ENCODE measurements at regions not wholly inside any gene's neighbourhood (a gene's known extent, or its start where the extent isn't known, plus 50 kb on each side); places are given as distances from the start of the nearest gene placed in this dataset.

DNA sequence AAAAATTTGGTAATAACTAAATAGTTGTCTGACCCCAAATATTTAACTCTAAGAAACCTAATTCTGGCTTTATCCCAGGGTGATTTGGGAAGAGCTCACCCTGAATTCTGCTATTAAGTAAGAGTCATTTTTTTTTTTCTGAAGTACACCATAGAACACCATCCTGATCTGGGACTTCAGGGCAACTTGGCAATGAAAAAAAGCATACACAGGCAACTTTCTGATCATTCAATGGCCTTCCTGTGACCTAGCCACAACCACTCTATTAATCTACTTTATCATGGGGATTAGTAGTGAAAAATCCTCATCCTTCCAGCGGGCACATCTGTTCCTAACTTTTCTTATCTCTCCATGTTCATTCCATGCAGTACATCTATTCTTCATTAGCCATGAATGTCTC, 333.2 kb upstream of the MAD2L1 start:
- Histone ChIP-seq H3K4me1 (ENCODE audit: insufficient read depth, low read length, poor library complexity, severe bottlenecking) (no peaks in the 10 kb centered on the region), H3K27me3 (replicated peaks; ENCODE audit: insufficient read depth, low read depth, low read length, poor library complexity) (no peaks in the 10 kb centered on the region), H3K4me3 (ENCODE audit: low read depth, low read length, poor library complexity, severe bottlenecking) (no peak overlapping the region), H3K9me3 (ENCODE audit: low read depth, low read length, poor library complexity, severe bottlenecking) (no peaks in the 10 kb centered on the region), H3K27ac (ENCODE audit: low read depth, low read length, poor library complexity, severe bottlenecking) (no peak overlapping the region), H3K36me3 (ENCODE audit: insufficient read depth, low read length, poor library complexity, severe bottlenecking) (no peaks in the 10 kb centered on the region)
- no TSS peak for BruUV-seq (replicated peaks)
- intact Hi-C loops (cut with micrococcal nuclease; ENCODE audit: unreplicated experiment) = no loop called here
- TF ChIP-seq, protein P1, sequence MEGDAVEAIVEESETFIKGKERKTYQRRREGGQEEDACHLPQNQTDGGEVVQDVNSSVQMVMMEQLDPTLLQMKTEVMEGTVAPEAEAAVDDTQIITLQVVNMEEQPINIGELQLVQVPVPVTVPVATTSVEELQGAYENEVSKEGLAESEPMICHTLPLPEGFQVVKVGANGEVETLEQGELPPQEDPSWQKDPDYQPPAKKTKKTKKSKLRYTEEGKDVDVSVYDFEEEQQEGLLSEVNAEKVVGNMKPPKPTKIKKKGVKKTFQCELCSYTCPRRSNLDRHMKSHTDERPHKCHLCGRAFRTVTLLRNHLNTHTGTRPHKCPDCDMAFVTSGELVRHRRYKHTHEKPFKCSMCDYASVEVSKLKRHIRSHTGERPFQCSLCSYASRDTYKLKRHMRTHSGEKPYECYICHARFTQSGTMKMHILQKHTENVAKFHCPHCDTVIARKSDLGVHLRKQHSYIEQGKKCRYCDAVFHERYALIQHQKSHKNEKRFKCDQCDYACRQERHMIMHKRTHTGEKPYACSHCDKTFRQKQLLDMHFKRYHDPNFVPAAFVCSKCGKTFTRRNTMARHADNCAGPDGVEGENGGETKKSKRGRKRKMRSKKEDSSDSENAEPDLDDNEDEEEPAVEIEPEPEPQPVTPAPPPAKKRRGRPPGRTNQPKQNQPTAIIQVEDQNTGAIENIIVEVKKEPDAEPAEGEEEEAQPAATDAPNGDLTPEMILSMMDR (conservative IDR thresholded peaks at IDR 0.05; ENCODE audit: low read depth, low read length) = no peak
- no peak for TF ChIP-seq EZH2 (IDR thresholded peaks at IDR 0.05; ENCODE audit: borderline replicate concordance, low read depth, low read length, poor library complexity, severe bottlenecking)
- CTCF ChIA-PET = interaction anchor here (0.7 kb wide), 1 partner anchor 705 kb away, joined by 4 read pairs; no protein-coding TSS in a partner anchor
- DNase-seq (ENCODE audit: low spot score) = no peak
- POLR2A ChIA-PET (ENCODE audit: low non-redundant PET) = no interaction called here

DNA sequence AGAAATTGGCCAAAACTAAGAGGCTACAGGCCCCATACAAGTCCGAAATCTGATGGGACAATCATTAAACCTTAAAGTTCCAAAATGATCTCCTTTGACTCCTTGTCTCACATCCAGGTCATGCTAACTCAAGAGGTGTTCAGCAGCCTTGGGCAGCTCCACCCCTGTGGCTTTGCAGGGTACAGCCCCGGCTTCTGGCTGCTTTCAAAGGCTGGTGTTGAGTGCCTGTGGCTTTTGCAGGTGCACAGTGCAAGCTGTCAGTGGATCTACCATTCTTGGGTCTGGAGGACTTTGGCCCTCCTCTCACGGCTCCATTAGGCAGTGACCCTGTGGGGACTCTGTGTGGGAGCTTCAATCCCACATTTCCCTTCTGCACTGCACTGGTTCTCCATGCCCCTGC, 329.1 kb upstream of the MAD2L1 start:
- DNase-seq (ENCODE audit: low spot score) = no peak
- no peaks in the 10 kb centered on the region for H3K4me1 ChIP-seq (ENCODE audit: insufficient read depth, low read length, poor library complexity, severe bottlenecking)
- H3K9me3 ChIP-seq (ENCODE audit: low read depth, low read length, poor library complexity, severe bottlenecking) = no peaks in the 10 kb centered on the region
- H3K4me3 ChIP-seq (ENCODE audit: low read depth, low read length, poor library complexity, severe bottlenecking) = no peak overlapping the region
- intact Hi-C loops (cut with micrococcal nuclease; ENCODE audit: unreplicated experiment) = no loop called here
- no TSS peak for BruUV-seq (replicated peaks)
- CTCF ChIA-PET = no interaction called here
- POLR2A ChIA-PET (ENCODE audit: low non-redundant PET) = no interaction called here
- H3K27ac ChIP-seq (ENCODE audit: low read depth, low read length, poor library complexity, severe bottlenecking) = no peak overlapping the region
- H3K36me3 ChIP-seq (ENCODE audit: insufficient read depth, low read length, poor library complexity, severe bottlenecking) = no peaks in the 10 kb centered on the region
- no peak for TF ChIP-seq EZH2 (IDR thresholded peaks at IDR 0.05; ENCODE audit: borderline replicate concordance, low read depth, low read length, poor library complexity, severe bottlenecking)
- TF ChIP-seq, protein P1 (conservative IDR thresholded peaks at IDR 0.05; ENCODE audit: low read depth, low read length) = no peak
- H3K27me3 ChIP-seq (replicated peaks; ENCODE audit: insufficient read depth, low read depth, low read length, poor library complexity) = no peaks in the 10 kb centered on the region

DNA sequence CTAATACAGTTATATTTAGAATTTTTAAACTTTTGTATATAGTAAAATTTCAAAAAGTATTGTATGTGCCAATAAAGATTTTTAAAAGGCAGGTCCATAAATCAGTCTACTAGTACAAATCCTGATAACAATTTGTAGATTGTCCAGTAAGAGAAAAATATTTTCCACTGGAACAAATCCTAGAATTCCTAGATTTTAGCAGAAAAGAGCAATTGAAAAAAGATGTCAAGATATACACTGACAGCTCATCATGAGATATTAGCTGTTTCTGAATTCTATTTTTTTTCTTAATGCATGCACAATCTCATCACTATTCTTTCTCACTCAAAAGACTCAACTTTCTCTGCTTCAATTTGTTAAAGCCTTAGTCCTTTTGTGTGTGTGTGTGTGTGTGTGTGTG, 289.2 kb upstream of the MAD2L1 start:
- Histone ChIP-seq H3K4me3 (ENCODE audit: low read depth, low read length, poor library complexity, severe bottlenecking) (no peak overlapping the region), H3K9me3 (ENCODE audit: low read depth, low read length, poor library complexity, severe bottlenecking) (no peaks in the 10 kb centered on the region), H3K27me3 (replicated peaks; ENCODE audit: insufficient read depth, low read depth, low read length, poor library complexity) (no peaks in the 10 kb centered on the region), H3K4me1 (ENCODE audit: insufficient read depth, low read length, poor library complexity, severe bottlenecking) (no peaks in the 10 kb centered on the region), H3K36me3 (ENCODE audit: insufficient read depth, low read length, poor library complexity, severe bottlenecking) (no peaks in the 10 kb centered on the region), H3K27ac (ENCODE audit: low read depth, low read length, poor library complexity, severe bottlenecking) (no peak overlapping the region)
- no peak for DNase-seq (ENCODE audit: low spot score)
- intact Hi-C loops (cut with micrococcal nuclease; ENCODE audit: unreplicated experiment) = no loop called here
- CTCF ChIA-PET = no interaction called here
- POLR2A ChIA-PET (ENCODE audit: low non-redundant PET) = no interaction called here
- BruUV-seq (replicated peaks) = no TSS peak
- TF ChIP-seq EZH2 (IDR thresholded peaks at IDR 0.05; ENCODE audit: borderline replicate concordance, low read depth, low read length, poor library complexity, severe bottlenecking) = no peak
- TF ChIP-seq, protein P1 (conservative IDR thresholded peaks at IDR 0.05; ENCODE audit: low read depth, low read length) = no peak
